NCI-H1930 (cell line): ENCODE measurements at regions not wholly inside any gene's neighbourhood (a gene's known extent, or its start where the extent isn't known, plus 50 kb on each side); places are given as distances from the start of the nearest gene placed in this dataset.
A peak's percentile ranks its signal among the peaks of the same experiment; 100 is the strongest.
"Not testable (repeated sequence)": the region's sequence is repeated elsewhere in the genome, so short reads cannot be mapped to it uniquely, and the experiment has no call there.

ENCODE experiments used
- DNase-seq, 2 experiments: peaks; one replicate each; lab custom pipeline; 2025; lab: John Stamatoyannopoulos, UW

DNA sequence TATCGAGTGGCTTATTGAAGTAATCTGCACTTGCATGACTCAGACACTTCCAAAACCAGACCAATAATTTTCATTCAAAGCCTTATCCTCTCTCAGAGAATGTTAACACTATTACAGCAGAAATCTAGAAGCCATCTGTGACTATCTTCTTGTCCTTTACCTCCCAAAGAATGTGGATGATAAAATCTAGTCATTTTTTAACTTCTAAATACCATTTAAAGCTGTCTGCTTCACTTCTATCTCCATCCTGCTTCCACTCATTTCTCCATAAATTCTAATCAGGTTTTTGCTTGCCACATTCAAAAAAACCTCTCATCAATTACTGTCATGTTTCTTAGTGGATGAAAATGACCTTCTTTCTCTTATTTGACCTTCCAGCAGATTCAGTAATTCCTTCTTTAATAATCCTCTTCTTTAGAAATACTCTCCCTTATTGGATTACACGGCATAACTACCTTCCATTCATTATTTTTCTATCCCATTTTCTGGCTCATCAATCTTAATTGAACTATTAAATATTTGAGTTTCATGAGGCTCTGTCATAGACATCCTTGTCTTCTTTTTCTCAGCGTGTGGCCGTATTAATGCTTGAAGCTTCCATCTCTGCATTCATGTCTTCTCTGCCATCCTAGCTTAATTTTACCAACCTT lies 1999.4 kb downstream of the MRPL39 start:
- no peak for DNase-seq

DNA sequence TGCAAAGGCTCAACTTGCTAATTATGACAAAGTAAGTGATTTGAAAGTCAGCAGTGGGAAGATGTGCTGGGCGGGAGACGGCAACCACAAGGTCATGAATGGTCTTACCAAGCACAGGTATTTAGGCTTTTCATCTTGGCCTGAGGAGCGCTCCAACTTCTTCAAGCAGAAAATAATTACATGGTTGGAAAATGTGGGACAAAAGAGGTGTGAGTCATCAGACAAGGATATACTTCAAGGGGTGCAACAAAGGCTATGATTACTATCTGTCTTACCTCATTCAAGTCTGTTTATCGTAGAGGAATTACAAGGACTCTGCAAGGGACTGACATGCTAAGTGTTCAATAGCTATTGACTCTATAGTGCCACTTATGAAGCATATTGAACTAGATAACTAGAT lies 2005.7 kb downstream of the MRPL39 start:
- DNase-seq: no peak

DNA sequence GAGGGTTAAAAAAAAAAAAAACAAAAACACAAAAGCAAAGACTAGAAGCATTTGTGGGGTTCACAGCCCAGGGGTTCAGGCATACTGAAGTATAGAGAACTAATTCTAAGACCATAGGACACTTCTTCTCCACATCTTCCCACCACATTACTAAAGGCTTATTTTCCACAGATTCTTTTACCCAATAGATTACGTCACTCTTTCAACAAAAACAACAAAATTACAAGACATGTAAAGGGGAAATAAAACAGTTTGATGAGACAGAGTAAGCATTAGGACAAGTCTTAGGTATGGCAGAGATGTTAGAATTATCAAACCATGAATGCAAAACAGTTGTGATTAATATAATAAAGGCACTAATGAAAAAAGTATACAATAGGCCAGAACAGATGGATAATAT lies 2013.7 kb downstream of the MRPL39 start:
- DNase-seq: no peak

DNA sequence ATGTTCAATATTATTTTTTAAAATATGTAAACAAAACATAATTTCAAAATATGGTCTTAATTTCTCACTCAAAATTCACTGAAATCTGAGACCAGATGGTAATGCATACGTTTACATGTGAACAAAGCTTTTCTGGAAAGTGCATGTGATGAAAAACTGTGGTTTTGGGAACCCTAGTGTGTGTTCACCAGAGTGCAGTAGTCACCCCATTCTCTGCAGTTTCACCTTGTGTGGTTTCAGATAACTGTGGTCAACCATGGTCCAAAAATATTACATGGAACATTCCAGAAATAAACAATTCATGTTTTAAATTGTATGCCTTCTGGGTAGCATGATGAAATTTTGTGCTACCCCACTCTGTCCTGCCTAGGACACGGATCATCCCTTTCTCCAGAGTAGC lies 2021.9 kb downstream of the MRPL39 start:
- no peak for DNase-seq

DNA sequence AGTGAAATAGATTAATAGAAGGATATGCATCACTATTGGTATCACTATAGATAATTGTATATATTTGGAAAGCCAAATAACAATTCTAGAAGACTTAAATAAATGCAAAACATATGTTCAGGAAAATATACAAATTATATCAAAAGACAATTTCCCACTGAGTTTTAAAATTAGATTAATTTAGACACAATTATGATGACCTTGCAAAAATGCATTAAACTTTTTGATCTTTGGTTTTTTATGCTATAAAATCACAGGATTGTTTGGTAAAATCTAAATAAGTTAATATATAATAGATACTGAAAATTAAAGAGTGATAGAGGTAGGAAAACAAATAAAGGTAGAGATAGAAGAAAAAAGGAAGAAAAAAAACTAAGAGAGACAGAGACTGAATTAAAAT lies 2027.7 kb downstream of the MRPL39 start:
- no peak for DNase-seq

DNA sequence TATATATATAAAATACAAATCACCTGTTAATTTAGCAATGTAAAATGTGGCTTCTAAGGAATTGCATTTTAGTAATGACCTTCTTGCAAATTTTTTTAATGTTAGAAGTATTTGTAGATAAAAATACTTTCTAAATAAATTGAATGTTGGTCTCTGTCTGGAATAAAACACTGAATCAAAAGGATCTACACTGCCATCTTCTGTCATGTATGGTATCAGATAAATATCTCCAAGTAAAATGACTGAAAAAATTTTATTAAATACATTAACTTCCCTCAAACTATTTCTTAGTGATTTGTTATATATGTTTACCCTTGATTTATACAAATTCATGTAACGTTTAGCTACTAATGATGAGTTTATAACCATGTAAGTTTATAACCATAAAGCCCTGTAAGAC lies 2029.3 kb downstream of the MRPL39 start:
- no peak for DNase-seq

DNA sequence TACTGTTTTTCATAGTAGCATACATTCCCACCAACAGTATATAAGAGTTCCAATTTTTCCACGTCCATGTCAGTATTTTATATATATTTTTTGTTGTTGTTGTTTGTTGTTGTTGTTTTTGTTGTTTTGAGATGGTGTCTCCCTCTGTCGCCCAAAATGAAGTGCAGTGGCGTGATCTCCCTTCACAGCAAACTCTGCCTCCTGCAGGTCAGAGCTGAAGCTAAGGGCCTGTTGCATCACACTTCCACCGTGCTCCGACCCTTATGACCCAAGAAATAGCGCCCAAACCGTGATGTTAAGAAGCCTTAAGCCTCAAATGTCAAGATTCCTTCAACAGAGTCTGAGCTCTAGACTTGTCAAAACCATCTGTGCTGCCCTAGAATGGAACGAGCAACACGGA lies 2032.3 kb downstream of the MRPL39 start:
- DNase-seq: no peak

DNA sequence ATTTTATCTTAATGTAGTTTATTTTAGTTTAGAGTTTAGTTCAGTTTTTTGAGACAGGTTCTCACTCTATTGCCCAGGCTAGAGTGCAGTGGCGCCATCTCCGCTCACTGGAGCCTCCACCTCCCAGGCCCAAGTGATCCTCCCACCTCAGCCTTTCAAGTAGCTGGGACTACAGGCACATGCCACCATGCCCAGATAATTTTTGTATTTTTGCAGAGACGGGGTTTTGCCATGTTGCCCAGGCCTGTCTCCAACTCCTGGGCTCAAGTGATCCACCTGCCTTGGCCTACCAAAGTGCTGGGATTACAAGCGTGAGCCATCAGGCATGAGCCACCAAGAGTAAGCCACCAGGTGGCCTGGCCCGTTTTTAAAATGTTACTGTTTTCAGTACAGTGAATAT lies 2058.4 kb downstream of the MRPL39 start:
- DNase-seq: not testable (repeated sequence)

DNA sequence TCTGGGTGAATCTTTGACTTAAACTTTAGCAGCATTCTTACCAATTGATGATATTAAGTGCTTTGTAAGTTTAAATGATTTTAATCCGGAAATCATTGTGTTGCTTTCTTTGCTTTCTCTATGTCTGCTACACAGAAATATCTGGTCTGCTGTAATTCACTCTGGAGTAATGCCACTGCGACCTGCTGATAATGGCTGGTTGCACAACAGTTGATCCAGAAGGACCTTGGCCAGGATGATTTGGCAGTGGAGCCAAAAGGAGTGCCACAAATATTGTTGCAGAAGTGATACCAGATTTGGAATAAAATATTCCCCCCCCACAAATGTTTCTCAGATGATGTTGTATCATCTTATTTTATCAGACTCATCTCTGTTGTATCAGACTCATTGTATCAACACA lies 2063.9 kb downstream of the MRPL39 start:
- no peak for DNase-seq

DNA sequence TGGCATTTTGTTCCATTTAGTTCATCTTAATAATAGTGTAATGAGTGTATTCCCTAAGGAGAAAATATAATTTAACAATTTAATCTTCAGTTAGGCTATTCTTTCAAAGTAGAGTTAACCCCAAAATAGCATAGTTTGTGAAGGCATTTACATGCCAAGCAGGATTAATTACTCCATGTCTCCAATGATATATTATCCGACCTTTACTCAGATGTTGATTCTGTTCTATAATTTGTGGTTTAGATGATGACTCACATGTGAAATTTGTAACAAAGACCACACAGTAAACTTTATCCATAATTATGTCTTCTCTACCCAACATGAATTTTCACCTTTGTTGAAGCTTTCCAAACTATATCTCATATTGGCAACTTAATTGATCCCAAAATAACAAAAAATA lies 2065.2 kb downstream of the MRPL39 start:
- no peak for DNase-seq

DNA sequence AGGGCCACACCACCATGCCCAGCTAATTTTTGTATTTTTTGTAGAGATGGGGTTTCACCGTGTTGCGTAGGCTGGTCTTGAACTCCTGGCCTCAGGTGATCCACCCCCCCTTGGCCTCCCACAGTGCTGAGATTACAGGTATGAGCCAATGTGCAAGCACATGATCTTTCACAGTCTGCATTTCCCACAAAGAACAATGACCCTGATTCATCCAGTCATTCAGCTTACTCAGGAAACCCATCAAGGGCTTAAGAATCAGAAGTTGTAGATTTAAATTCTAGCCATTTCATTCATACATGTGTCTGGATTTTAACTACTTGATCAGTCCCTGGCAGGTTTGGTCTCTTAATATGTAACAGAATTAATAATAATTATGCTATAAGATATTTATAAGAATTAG lies 2065.7 kb downstream of the MRPL39 start:
- DNase-seq: no peak

DNA sequence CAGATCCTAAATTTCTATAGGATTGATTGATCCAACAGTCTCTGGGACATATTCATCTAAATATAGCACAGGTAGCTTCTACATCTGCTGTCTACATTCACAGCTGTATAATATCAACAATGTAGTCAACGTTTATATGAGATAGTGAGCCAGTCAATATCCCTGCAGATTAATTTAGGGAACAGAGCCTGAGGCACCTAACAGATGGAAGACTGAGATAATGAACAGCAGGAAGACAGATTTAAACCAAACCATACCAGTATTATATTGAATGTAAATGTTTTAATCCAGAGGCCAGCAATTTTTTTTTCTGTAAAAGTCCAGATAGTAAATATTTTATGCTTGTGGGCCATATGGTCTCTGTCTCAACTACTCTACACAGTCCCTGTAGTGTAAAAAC lies 2072.4 kb downstream of the MRPL39 start:
- no peak for DNase-seq

DNA sequence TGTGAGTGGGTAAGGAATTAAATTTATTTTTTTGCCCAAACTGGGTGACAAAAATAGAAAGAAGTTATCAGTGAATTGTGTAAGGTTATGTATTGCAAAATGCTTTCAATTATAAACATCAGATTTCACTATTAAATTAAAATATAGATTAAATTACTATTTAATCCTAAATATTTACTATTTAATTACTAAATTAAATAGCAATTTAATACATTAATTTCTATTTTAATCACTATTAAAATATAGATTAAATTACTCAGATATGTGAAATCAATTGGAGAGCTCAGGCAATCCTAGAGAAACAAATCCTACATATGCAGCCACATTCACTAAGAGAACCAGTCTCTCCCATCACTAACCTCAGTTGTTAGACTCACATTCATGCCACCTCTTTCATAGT lies 2075.8 kb downstream of the MRPL39 start:
- DNase-seq: no peak

DNA sequence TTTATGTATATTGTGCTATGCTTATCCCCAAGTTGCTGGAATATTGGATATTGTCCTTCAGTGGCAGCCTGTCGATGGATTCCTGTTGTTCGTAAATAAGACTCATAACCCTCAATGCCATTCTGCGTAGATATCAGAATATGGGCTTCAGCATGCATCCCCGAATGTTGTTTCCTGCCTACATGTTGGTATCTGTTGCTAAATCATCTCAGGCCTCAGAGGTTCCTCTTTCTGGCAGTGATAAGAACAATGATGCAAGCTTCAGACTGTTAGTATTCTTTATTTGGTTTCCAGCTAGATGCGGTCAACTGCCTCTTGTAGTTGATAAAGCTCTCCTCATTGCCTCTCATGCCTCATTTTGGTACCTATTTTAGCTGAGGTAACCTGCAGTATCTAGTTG lies 2082.6 kb downstream of the MRPL39 start:
- no peak for DNase-seq

DNA sequence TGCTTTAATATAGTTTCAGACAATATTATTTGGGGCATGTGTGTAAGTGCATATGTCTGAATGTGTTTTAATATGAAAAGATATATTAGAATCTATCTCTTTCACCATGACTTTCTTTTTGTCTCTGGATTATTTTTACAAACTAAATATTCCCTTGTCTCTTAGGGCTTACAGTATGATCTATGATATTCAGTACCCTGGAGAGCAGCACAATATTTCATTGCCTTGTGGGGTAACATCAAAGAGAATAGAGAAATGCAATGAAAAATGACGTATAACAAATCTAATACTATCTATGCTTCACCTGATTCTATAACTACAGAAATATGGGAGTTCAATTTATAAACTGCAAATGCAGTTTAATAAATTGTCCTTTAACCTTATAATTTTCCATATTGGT lies 2084.5 kb downstream of the MRPL39 start:
- DNase-seq: no peak

DNA sequence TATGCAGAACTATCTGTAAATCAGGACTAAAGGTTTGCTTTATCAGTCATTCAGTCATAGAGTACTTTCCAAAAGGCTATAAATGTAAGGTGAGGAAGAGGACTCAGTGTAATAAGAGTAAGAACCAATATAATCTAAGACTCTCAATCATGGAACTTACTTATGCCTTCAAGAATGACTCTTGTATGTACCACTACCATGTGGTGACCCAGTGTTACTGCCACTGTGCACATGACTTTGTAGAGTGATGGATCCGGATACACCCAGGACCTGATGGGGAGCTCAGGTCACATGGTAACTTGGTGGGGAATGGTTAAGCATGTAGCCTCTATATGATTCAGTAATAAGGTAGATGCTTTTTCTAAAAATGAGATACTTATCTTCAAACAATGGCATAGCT lies 2099.8 kb downstream of the MRPL39 start:
- no peak for DNase-seq

DNA sequence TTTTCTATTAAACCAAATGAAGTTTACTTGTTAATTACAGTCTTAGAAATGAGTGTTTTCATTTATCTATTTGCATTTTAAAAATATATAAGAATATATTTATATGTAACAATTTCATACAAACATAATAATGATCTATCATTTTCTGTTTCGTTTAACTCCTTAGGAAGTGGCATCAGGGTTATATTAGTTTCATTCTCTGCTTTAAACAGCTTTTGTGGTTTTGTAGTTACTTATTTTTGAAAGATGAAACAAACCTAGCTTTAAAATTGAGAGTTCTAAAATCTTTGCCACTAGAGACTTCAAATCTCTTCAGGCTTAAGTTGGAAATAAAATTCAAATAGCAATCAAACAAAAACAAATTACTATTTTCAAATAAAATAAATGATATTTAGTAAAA lies 2110.6 kb downstream of the MRPL39 start:
- DNase-seq: no peak

DNA sequence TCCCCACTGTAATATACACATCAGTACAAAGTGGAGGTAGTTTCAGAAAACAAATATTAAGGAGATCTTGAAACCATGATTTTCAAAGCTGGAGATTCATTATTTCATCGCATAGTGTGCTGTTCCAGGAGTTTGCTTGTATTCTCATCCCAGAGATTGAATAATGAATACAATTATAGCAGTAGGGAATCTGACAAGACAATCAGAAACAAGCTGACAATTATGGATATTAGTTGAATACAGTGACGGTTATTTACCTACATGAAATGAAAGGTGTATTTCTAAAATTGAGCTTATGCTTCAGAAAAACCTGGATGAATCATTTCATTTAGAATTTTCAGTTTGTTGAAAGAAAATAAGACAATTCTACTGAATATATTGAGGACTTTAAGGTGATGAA lies 2119.0 kb downstream of the MRPL39 start:
- peak in 1 of 2 experiments; percentile 93 for DNase-seq

DNA sequence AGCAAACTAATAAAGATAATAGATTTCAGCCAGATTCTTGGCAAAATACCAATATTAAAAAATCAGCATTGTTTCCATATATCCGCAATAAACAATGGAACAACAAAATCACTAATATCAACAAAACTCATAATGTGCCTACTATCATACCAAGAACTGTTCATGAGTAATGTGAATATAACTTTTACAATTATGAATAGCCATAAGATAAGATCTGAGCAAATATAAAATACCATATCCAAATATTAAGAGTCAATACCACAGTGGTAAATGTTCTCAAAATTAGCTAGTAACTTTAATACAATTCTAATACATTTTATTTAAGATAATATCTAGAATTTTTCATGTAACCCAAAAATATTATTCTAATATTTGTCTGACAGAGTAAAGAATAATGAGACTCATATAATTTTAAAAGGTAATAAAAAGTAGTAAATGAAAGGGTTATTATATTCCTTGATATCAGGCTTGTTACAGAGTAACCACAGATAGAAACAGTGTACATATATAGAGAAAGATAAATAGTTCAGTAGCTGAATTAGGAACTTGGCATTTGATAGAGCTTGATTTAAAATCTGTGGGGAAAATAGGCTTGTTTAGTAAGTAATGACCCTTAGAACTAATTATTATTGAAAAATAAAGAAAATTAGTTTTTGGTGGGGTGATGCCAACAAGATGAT lies 2126.6 kb downstream of the MRPL39 start:
- no peak for DNase-seq

DNA sequence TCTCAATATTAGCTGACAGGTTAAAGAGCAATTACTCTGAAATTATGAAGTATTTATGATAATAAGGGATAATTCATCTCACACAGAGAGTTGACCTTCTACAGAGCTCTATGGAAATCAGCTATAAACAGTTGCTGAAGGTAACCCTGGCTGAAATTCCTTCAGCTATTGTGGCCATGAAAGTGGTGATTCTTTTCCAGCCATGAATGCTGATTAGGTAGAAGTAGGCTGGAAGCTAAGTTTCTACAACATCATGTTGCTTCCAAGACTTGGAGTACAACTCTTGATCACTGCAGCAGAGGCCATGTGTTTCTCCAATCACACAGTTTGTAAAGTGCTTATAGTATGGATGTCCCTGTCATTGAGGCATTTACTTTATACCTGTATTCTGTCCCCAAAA lies 2128.9 kb downstream of the MRPL39 start:
- DNase-seq: no peak

DNA sequence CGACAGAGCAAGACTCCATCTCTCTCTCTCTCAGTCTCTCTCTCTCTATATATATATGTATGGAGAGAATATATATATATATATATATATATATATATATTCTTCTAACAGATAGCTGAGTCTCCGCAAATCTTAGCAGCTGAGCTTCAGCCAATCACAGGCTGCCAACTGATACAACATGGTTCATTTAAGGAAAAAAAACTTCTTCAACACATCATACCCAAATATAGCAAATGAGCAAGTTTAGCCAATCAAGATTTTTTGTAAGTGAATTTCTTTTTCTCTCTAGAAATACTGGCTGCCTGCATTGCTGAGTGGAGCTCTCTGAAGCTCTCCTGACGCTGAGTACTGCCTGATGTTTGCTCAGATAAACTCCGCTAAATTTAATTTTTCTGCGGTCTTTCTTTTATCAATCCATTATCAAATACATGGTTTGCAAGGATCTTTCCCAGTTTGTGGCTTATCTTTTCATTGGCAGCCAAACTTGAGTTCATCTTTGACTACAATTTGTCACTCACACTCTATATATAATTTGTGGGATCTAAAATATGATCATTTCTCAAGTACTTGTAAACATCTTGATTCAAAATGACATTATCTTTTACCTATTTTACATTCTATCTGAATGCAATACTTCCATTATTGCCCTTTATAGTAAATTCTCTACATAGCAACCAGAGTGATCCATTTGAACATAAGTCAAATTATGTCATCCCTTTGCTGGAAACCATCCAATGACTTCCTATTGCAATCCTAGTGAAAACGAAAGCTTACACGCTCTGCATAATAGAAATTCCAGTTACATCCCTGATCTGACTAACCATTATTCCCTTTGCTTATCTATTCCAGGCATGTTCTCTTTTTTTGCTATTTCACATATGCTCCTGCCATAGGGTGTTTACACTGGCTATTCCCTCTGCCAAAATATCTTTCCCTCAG lies 2131.7 kb downstream of the MRPL39 start:
- DNase-seq: no peak

DNA sequence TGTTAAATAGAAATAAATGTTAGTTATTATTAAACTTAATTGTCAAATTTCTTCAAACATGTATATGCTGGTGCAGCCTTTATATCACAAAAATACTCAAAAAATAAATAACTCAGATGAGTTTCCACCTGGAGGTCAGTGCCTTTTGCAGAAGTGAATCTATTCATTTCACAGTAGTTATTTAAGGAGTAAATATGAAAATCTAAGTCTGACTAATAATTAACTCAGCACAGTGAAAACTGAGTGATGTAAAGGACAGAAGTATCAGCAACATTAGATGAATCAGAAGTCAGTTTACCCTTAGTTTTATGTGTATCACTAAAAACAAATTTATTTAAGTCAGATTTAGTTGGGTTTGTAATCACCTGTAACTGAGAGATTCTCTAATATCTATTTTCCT lies 2135.4 kb downstream of the MRPL39 start:
- DNase-seq: no peak

DNA sequence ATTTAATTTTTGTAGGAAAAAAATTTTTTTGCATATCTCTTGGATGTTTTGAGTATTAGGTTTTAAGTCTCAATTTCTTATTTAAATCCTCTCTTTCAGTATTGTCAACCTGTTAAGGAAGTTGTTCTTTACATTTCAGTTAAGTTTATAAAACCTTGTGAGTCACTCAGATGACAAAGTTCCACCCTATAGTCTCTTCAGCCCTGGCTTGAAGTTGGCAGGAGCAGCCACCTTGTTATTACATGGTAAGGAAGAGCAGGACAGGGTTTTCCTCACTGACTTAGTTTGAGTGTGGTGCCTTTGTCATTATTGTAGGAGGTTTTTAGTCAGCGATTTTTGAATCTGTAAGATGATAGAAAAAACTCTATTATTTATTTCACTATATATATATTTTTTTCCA lies 2143.9 kb downstream of the MRPL39 start:
- DNase-seq: no peak
